ENCODE measurements at regions not wholly inside any gene's neighbourhood (a gene's known extent, or its start where the extent isn't known, plus 50 kb on each side); places are given as distances from the start of the nearest gene placed in this dataset.

DNA sequence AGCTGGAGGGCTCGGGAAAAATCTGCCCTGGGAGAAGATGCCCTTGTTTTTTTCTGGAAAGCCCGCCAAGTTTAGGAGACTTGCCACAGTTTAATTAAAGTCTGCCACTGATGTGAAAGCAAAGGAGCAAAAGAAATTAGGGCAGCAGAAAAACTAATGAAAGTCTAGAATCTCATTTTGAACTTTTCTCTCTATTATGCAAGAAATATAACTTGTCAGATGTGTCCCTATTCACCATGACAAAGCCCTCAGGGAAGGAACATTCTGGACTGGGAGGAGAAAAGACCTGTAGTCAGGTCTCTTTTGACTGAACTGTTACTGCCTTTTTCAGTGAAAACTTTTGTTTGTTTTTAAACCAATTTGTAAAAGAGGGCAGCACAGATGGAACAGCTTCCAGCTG, 715.5 kb downstream of the SORCS3 start:
- BruUV-seq (replicated peaks): no TSS peak
- Histone ChIP-seq H3K27ac (ENCODE audit: low read length) (no peak overlapping the region), H3K27me3 (ENCODE audit: control insufficient read depth, insufficient read depth, low read length) (no peaks in the 10 kb centered on the region), H3K4me1 (ENCODE audit: control insufficient read depth, insufficient read depth, low read length) (no peaks in the 10 kb centered on the region), H3K4me3 (ENCODE audit: low read depth in 2 of 2, low read length in 2 of 2) (no peak overlapping the region), H3K36me3 (ENCODE audit: control insufficient read depth, insufficient read depth, low read length) (no peaks in the 10 kb centered on the region), H3K9me3 (ENCODE audit: control insufficient read depth, insufficient read depth, low read depth, low read length) (no peaks in the 10 kb centered on the region)
- in situ Hi-C loops (cut with HindIII; ENCODE audit: low pct_unique_long_range_greater_than_20kb, low sequenced_read_pairs): no loop called here
- ChIA-PET CTCF (no interaction called here), POLR2A (no interaction called here)
- ATAC-seq: no peak
- DNase-seq (ENCODE audit: low read depth, low spot score): no peak
- TF ChIP-seq, protein P1, sequence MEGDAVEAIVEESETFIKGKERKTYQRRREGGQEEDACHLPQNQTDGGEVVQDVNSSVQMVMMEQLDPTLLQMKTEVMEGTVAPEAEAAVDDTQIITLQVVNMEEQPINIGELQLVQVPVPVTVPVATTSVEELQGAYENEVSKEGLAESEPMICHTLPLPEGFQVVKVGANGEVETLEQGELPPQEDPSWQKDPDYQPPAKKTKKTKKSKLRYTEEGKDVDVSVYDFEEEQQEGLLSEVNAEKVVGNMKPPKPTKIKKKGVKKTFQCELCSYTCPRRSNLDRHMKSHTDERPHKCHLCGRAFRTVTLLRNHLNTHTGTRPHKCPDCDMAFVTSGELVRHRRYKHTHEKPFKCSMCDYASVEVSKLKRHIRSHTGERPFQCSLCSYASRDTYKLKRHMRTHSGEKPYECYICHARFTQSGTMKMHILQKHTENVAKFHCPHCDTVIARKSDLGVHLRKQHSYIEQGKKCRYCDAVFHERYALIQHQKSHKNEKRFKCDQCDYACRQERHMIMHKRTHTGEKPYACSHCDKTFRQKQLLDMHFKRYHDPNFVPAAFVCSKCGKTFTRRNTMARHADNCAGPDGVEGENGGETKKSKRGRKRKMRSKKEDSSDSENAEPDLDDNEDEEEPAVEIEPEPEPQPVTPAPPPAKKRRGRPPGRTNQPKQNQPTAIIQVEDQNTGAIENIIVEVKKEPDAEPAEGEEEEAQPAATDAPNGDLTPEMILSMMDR (IDR thresholded peaks at IDR 0.05): no peak
- no peak for TF ChIP-seq SIN3A (IDR thresholded peaks at IDR 0.05; ENCODE audit: borderline replicate concordance, insufficient read depth, low read depth, low read length)
- TF ChIP-seq, protein P2, sequence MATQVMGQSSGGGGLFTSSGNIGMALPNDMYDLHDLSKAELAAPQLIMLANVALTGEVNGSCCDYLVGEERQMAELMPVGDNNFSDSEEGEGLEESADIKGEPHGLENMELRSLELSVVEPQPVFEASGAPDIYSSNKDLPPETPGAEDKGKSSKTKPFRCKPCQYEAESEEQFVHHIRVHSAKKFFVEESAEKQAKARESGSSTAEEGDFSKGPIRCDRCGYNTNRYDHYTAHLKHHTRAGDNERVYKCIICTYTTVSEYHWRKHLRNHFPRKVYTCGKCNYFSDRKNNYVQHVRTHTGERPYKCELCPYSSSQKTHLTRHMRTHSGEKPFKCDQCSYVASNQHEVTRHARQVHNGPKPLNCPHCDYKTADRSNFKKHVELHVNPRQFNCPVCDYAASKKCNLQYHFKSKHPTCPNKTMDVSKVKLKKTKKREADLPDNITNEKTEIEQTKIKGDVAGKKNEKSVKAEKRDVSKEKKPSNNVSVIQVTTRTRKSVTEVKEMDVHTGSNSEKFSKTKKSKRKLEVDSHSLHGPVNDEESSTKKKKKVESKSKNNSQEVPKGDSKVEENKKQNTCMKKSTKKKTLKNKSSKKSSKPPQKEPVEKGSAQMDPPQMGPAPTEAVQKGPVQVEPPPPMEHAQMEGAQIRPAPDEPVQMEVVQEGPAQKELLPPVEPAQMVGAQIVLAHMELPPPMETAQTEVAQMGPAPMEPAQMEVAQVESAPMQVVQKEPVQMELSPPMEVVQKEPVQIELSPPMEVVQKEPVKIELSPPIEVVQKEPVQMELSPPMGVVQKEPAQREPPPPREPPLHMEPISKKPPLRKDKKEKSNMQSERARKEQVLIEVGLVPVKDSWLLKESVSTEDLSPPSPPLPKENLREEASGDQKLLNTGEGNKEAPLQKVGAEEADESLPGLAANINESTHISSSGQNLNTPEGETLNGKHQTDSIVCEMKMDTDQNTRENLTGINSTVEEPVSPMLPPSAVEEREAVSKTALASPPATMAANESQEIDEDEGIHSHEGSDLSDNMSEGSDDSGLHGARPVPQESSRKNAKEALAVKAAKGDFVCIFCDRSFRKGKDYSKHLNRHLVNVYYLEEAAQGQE (IDR thresholded peaks at IDR 0.05; ENCODE audit: insufficient read depth in 1 of 2, low read depth in 2 of 2, low read length in 1 of 2): no peak
- no peak for TF ChIP-seq TCF7L2 (IDR thresholded peaks at IDR 0.05; ENCODE audit: low read depth, low read length)
- no peak for TF ChIP-seq POLR2AphosphoS5 (IDR thresholded peaks at IDR 0.05; ENCODE audit: low read depth, low read length)
- intact Hi-C loops (cut with micrococcal nuclease; ENCODE audit: unreplicated experiment): no loop called here

DNA sequence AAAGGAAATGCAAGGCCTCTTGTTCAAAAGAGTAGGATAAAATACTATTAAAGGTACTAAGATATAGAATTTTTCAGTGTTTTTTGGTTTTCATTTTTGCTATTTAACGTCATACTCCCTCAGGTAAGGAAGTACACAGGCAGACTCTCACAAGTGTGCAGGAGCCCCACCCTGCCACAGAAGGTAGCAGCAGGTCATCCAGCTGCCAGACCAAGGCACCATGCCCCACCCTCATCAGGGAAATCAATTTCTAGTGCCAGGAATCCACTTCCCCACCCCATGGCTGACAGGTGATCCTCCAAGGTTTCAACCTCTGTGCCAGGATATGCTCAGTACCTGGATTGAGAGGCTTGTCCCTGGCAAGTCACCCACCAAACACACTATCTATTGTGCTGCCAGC, 712.9 kb downstream of the SORCS3 start:
- no peak overlapping the region for H3K4me3 ChIP-seq (ENCODE audit: low read depth in 2 of 2, low read length in 2 of 2)
- ChIA-PET CTCF (no interaction called here), POLR2A (no interaction called here)
- no peak overlapping the region for H3K27ac ChIP-seq (ENCODE audit: low read length)
- no peaks in the 10 kb centered on the region for H3K27me3 ChIP-seq (ENCODE audit: control insufficient read depth, insufficient read depth, low read length)
- TF ChIP-seq TCF7L2 (IDR thresholded peaks at IDR 0.05; ENCODE audit: low read depth, low read length): no peak
- TF ChIP-seq SIN3A (IDR thresholded peaks at IDR 0.05; ENCODE audit: borderline replicate concordance, insufficient read depth, low read depth, low read length): no peak
- TF ChIP-seq, protein P2 (IDR thresholded peaks at IDR 0.05; ENCODE audit: insufficient read depth in 1 of 2, low read depth in 2 of 2, low read length in 1 of 2): no peak
- no peak for TF ChIP-seq POLR2AphosphoS5 (IDR thresholded peaks at IDR 0.05; ENCODE audit: low read depth, low read length)
- TF ChIP-seq, protein P1 (IDR thresholded peaks at IDR 0.05): no peak
- intact Hi-C loops (cut with micrococcal nuclease; ENCODE audit: unreplicated experiment) (no loop called here), in situ Hi-C loops (cut with HindIII; ENCODE audit: low pct_unique_long_range_greater_than_20kb, low sequenced_read_pairs) (no loop called here)
- BruUV-seq (replicated peaks): no TSS peak
- H3K9me3 ChIP-seq (ENCODE audit: control insufficient read depth, insufficient read depth, low read depth, low read length): no peaks in the 10 kb centered on the region
- ATAC-seq (no peak), DNase-seq (ENCODE audit: low read depth, low spot score) (no peak)
- H3K4me1 ChIP-seq (ENCODE audit: control insufficient read depth, insufficient read depth, low read length): no peaks in the 10 kb centered on the region
- no peaks in the 10 kb centered on the region for H3K36me3 ChIP-seq (ENCODE audit: control insufficient read depth, insufficient read depth, low read length)

All from Panc1 (cell line).